T-helper 17 cell (primary cell): ENCODE measurements at regions not wholly inside any gene's neighbourhood (a gene's known extent, or its start where the extent isn't known, plus 50 kb on each side); places are given as distances from the start of the nearest gene placed in this dataset.
"Not testable (repeated sequence)": the region's sequence is repeated elsewhere in the genome, so short reads cannot be mapped to it uniquely, and the experiment has no call there.

Source experiments
- ATAC-seq: fragments of 150-1000 bp; cut with Tn5 transposase; 2 replicates; pipeline ENCODE4 v1.10.0; 2021; ENCODE audit warnings: mild to moderate bottlenecking, moderate library complexity
- DNase-seq, 3 donors: peaks; one replicate each; pipeline versions ENCODE4 v3.0.0 to v3.0.0-alpha.2; 2020 to 2021
- H3K9me3 ChIP-seq: one replicate; pipeline ENCODE4 v1.7.0; 2013; ENCODE audit warnings: low read length, mild to moderate bottlenecking; ENCODE audit not compliant: control insufficient read depth, poor library complexity, severe bottlenecking
- H3K27ac Mint-ChIP-seq: one replicate; pipeline ENCODE4 v1.8.0; 2022; ENCODE audit warnings: mild to moderate bottlenecking, moderate library complexity, mixed read lengths
- H3K27me3 Mint-ChIP-seq: one replicate; pipeline ENCODE4 v1.8.0; 2022; ENCODE audit warnings: mixed read lengths
- H3K36me3 Mint-ChIP-seq: one replicate; pipeline ENCODE4 v1.8.0; 2022; ENCODE audit warnings: low read depth, mixed read lengths
- H3K4me1 Mint-ChIP-seq: one replicate; pipeline ENCODE4 v1.8.0; 2022; ENCODE audit warnings: mild to moderate bottlenecking, mixed read lengths
- H3K4me3 Mint-ChIP-seq: one replicate; pipeline ENCODE4 v1.8.0; 2022; ENCODE audit warnings: mild to moderate bottlenecking, moderate library complexity, mixed read lengths

- H3K4me3 Mint-ChIP-seq, H3K27me3 Mint-ChIP-seq, H3K4me1 Mint-ChIP-seq, H3K36me3 Mint-ChIP-seq, H3K27ac Mint-ChIP-seq, H3K9me3 ChIP-seq, DNase-seq, ATAC-seq: not testable (repeated sequence)
These were observed 265.5 kb downstream of the VAPA start for GRCh38 chr18:10179326-10179725.

- no peak overlapping the region for H3K4me3 Mint-ChIP-seq
- H3K4me1 Mint-ChIP-seq, result no peaks in the 10 kb centered on the region
- H3K27me3 Mint-ChIP-seq, result peaks cover 13% of the 10 kb centered on the region
- no peaks in the 10 kb centered on the region for H3K36me3 Mint-ChIP-seq
- no peak for DNase-seq
- ATAC-seq, result no peak
- H3K9me3 ChIP-seq, result no peaks in the 10 kb centered on the region
- no peak overlapping the region for H3K27ac Mint-ChIP-seq
These were observed 268.3 kb downstream of the VAPA start for GRCh38 chr18:10182009-10182624.

- Mint-ChIP-seq H3K4me3 (no peak overlapping the region), H3K27me3 (peaks cover 16% of the 10 kb centered on the region), H3K36me3 (no peaks in the 10 kb centered on the region), H3K27ac (no peak overlapping the region), H3K4me1 (no peaks in the 10 kb centered on the region)
- H3K9me3 ChIP-seq, result no peaks in the 10 kb centered on the region
- DNase-seq (no peak), ATAC-seq (no peak)
These were observed 269.7 kb upstream of the APCDD1 start for GRCh38 chr18:10184776-10185175.

GRCh38 chr18:10188971-10189810, 265.2 kb upstream of the APCDD1 start:
- Mint-ChIP-seq H3K36me3 (no peaks in the 10 kb centered on the region), H3K4me1 (no peaks in the 10 kb centered on the region), H3K27ac (no peak overlapping the region), H3K27me3 (peaks cover 12% of the 10 kb centered on the region), H3K4me3 (no peak overlapping the region)
- no peaks in the 10 kb centered on the region for H3K9me3 ChIP-seq
- no peak for ATAC-seq
- no peak for DNase-seq

GRCh38 chr18:10190564-10190963, 263.9 kb upstream of the APCDD1 start:
- H3K4me3 Mint-ChIP-seq, result no peak overlapping the region
- H3K27ac Mint-ChIP-seq, result no peak overlapping the region
- H3K27me3 Mint-ChIP-seq, result peaks cover 7% of the 10 kb centered on the region
- H3K9me3 ChIP-seq, result no peaks in the 10 kb centered on the region
- no peaks in the 10 kb centered on the region for H3K36me3 Mint-ChIP-seq
- ATAC-seq, result no peak
- DNase-seq, result no peak
- no peaks in the 10 kb centered on the region for H3K4me1 Mint-ChIP-seq

- no peak for ATAC-seq
- no peaks in the 10 kb centered on the region for H3K36me3 Mint-ChIP-seq
- no peak for DNase-seq
- no peaks in the 10 kb centered on the region for H3K9me3 ChIP-seq
- peaks cover 13% of the 10 kb centered on the region for H3K27me3 Mint-ChIP-seq
- no peak overlapping the region for H3K27ac Mint-ChIP-seq
- H3K4me3 Mint-ChIP-seq, result no peak overlapping the region
- H3K4me1 Mint-ChIP-seq, result no peaks in the 10 kb centered on the region
These were observed 261.0 kb upstream of the APCDD1 start for GRCh38 chr18:10193444-10193843.

GRCh38 chr18:10194592-10194991, 259.8 kb upstream of the APCDD1 start:
- no peak overlapping the region for H3K27ac Mint-ChIP-seq
- no peak for DNase-seq
- H3K36me3 Mint-ChIP-seq, result no peaks in the 10 kb centered on the region
- H3K27me3 Mint-ChIP-seq, result peaks cover 12% of the 10 kb centered on the region
- no peak overlapping the region for H3K4me3 Mint-ChIP-seq
- H3K9me3 ChIP-seq, result no peaks in the 10 kb centered on the region
- ATAC-seq, result no peak
- H3K4me1 Mint-ChIP-seq, result no peaks in the 10 kb centered on the region

- Mint-ChIP-seq H3K36me3 (no peaks in the 10 kb centered on the region), H3K4me3 (no peak overlapping the region), H3K27ac (no peak overlapping the region), H3K4me1 (no peaks in the 10 kb centered on the region), H3K27me3 (peaks cover 6% of the 10 kb centered on the region)
- ATAC-seq (no peak), DNase-seq (no peak)
- H3K9me3 ChIP-seq, result no peaks in the 10 kb centered on the region
These were observed 258.9 kb upstream of the APCDD1 start for GRCh38 chr18:10195529-10195928.

GRCh38 chr18:10197097-10197496, 257.3 kb upstream of the APCDD1 start:
- ATAC-seq (no peak), DNase-seq (no peak)
- H3K9me3 ChIP-seq, result no peaks in the 10 kb centered on the region
- Mint-ChIP-seq H3K36me3 (no peaks in the 10 kb centered on the region), H3K27me3 (peaks cover 6% of the 10 kb centered on the region), H3K27ac (no peak overlapping the region), H3K4me3 (no peak overlapping the region), H3K4me1 (no peaks in the 10 kb centered on the region)

- no peak for ATAC-seq
- H3K27ac Mint-ChIP-seq, result no peak overlapping the region
These were observed 253.2 kb upstream of the APCDD1 start for GRCh38 chr18:10201226-10201625.

GRCh38 chr18:10201659-10202058, 252.8 kb upstream of the APCDD1 start:
- DNase-seq, result no peak
- H3K27ac Mint-ChIP-seq, result no peak overlapping the region
- no peaks in the 10 kb centered on the region for H3K36me3 Mint-ChIP-seq

More at GRCh38 chr18:10201226-10201625, 253.2 kb upstream of the APCDD1 start:
- no peak for DNase-seq
- no peaks in the 10 kb centered on the region for H3K9me3 ChIP-seq
- no peaks in the 10 kb centered on the region for H3K4me1 Mint-ChIP-seq
- no peaks in the 10 kb centered on the region for H3K36me3 Mint-ChIP-seq
- H3K4me3 Mint-ChIP-seq, result no peak overlapping the region
- H3K27me3 Mint-ChIP-seq, result peaks cover 15% of the 10 kb centered on the region

GRCh38 chr18:10202845-10203321, 251.6 kb upstream of the APCDD1 start:
- no peak overlapping the region for H3K27ac Mint-ChIP-seq

More at GRCh38 chr18:10201659-10202058, 252.8 kb upstream of the APCDD1 start:
- Mint-ChIP-seq H3K27me3 (peaks cover 16% of the 10 kb centered on the region), H3K4me3 (no peak overlapping the region), H3K4me1 (no peaks in the 10 kb centered on the region)
- ATAC-seq, result no peak
- no peaks in the 10 kb centered on the region for H3K9me3 ChIP-seq

GRCh38 chr18:10205151-10205550, 249.3 kb upstream of the APCDD1 start:
- ATAC-seq (no peak), DNase-seq (no peak)
- no peaks in the 10 kb centered on the region for H3K4me1 Mint-ChIP-seq
- H3K27ac Mint-ChIP-seq, result no peak overlapping the region
- peaks cover 10% of the 10 kb centered on the region for H3K27me3 Mint-ChIP-seq
- H3K9me3 ChIP-seq, result no peaks in the 10 kb centered on the region
- H3K36me3 Mint-ChIP-seq, result no peaks in the 10 kb centered on the region
- H3K4me3 Mint-ChIP-seq, result no peak overlapping the region

More at GRCh38 chr18:10202845-10203321, 251.6 kb upstream of the APCDD1 start:
- Mint-ChIP-seq H3K4me1 (no peaks in the 10 kb centered on the region), H3K27me3 (peaks cover 10% of the 10 kb centered on the region), H3K4me3 (no peak overlapping the region), H3K36me3 (no peaks in the 10 kb centered on the region)
- no peak for DNase-seq
- ATAC-seq, result no peak
- no peaks in the 10 kb centered on the region for H3K9me3 ChIP-seq
